WTC11 (cell line): ENCODE measurements at regions not wholly inside any gene's neighbourhood (a gene's known extent, or its start where the extent isn't known, plus 50 kb on each side); places are given as distances from the start of the nearest gene placed in this dataset.

Experiments used
- ATAC-seq: fragments of 200-7000 bp; cut with Tn5 transposase; 2 replicates; pipeline ENCODE4 v1.10.0; 2021; ENCODE audit warnings: mild to moderate bottlenecking, moderate library complexity
- CTCF ChIA-PET: fragments of 300-600 bp; sonication (Branson Sonifier 250); formaldehyde crosslinking; loops from one replicate; lab custom pipeline; 2021; ENCODE audit warnings: antibody characterized with exemption; lab: Charles Lee
- POLR2A ChIA-PET: fragments of 350-600 bp; sonication (Branson Sonifier 250); formaldehyde crosslinking; loops from one replicate; lab custom pipeline; 2021; ENCODE audit warnings: antibody characterized with exemption; lab: Charles Lee
- DNase-seq: peaks from one replicate; pipeline ENCODE4 v3.0.0; 2021; ENCODE audit warnings: low spot score
- H3K27ac Mint-ChIP-seq: 2 replicates; pipeline ENCODE4 v1.8.0; 2021; ENCODE audit warnings: mixed read lengths
- H3K27me3 Mint-ChIP-seq: 2 replicates; pipeline ENCODE4 v1.8.0; 2021; ENCODE audit warnings: low read depth, mild to moderate bottlenecking, moderate library complexity, mixed read lengths
- H3K36me3 Mint-ChIP-seq: 2 replicates; pipeline ENCODE4 v1.8.0; 2021; ENCODE audit warnings: mixed read lengths
- H3K4me1 Mint-ChIP-seq: 2 replicates; pipeline ENCODE4 v1.8.0; 2022; ENCODE audit warnings: mixed read lengths
- H3K4me3 Mint-ChIP-seq: 2 replicates; pipeline ENCODE4 v1.8.0; 2021; ENCODE audit warnings: mild to moderate bottlenecking, moderate library complexity, mixed read lengths
- H3K9me3 Mint-ChIP-seq: 2 replicates; pipeline ENCODE4 v1.8.0; 2021; ENCODE audit warnings: mixed read lengths
- AR ChIP-seq: fragments of 250-450 bp; sonication (Bioruptor Pico); IDR thresholded peaks from 2 replicates; pipeline ENCODE4 v1.9.0; 2021; ENCODE audit warnings: mild to moderate bottlenecking
- E2F1 ChIP-seq: sonication (generic); formaldehyde crosslinking; IDR thresholded peaks from 2 replicates; pipeline ENCODE4 v1.8.0; 2022; ENCODE audit warnings: mild to moderate bottlenecking, missing genetic modification reagents
- FOXJ3 ChIP-seq: sonication (generic); formaldehyde crosslinking; IDR thresholded peaks from 2 replicates; pipeline ENCODE4 v1.9.0; 2021; ENCODE audit warnings: missing genetic modification reagents, mild to moderate bottlenecking, borderline replicate concordance
- MAX ChIP-seq: sonication (generic); formaldehyde crosslinking; IDR thresholded peaks from 2 replicates; pipeline ENCODE4 v1.8.0; 2022; ENCODE audit warnings: mild to moderate bottlenecking, missing genetic modification reagents
- MYBL2 ChIP-seq: sonication (generic); formaldehyde crosslinking; IDR thresholded peaks from 2 replicates; pipeline ENCODE4 v1.8.1; 2023; ENCODE audit warnings: mild to moderate bottlenecking, moderate library complexity, missing genetic modification reagents
- NFATC4 ChIP-seq: fragments of 250-450 bp; sonication (Bioruptor Pico); IDR thresholded peaks from 2 replicates; pipeline ENCODE4 v1.9.0; 2021; ENCODE audit warnings: mild to moderate bottlenecking
- RELA ChIP-seq: sonication (generic); formaldehyde crosslinking; IDR thresholded peaks from 2 replicates; pipeline ENCODE4 v1.8.1; 2022; ENCODE audit warnings: missing genetic modification reagents, mild to moderate bottlenecking, borderline replicate concordance
- RORB ChIP-seq: fragments of 250-450 bp; sonication (Bioruptor Pico); IDR thresholded peaks from 2 replicates; pipeline ENCODE4 v1.9.0; 2021; ENCODE audit warnings: mild to moderate bottlenecking
- ZBTB21 ChIP-seq: sonication (generic); formaldehyde crosslinking; IDR thresholded peaks from 2 replicates; pipeline ENCODE4 v1.8.1; 2023; ENCODE audit warnings: mild to moderate bottlenecking, missing genetic modification reagents, borderline replicate concordance
- ZNF263 ChIP-seq: sonication (generic); formaldehyde crosslinking; IDR thresholded peaks from 2 replicates; pipeline ENCODE4 v1.8.1; 2022; ENCODE audit warnings: low read depth, mild to moderate bottlenecking, moderate library complexity, missing genetic modification reagents
- ZNF671 ChIP-seq: fragments of 250-450 bp; sonication (Bioruptor Pico); IDR thresholded peaks from 2 replicates; pipeline ENCODE4 v1.8.0; 2021; ENCODE audit warnings: mild to moderate bottlenecking
- TF ChIP-seq, protein P1 (sequence below): sonication (generic); formaldehyde crosslinking; IDR thresholded peaks from 2 replicates; pipeline ENCODE4 v1.8.0; 2023; ENCODE audit warnings: missing genetic modification reagents, mild to moderate bottlenecking, borderline replicate concordance
- TF ChIP-seq, protein P2 (sequence below): sonication (generic); formaldehyde crosslinking; IDR thresholded peaks from 2 replicates; pipeline ENCODE4 v1.8.1; 2023; ENCODE audit warnings: mild to moderate bottlenecking, missing genetic modification reagents
- TF ChIP-seq, protein P3 (sequence below): fragments of 250-450 bp; sonication (Bioruptor Pico); IDR thresholded peaks from 2 replicates; pipeline ENCODE4 v1.9.0; 2021; ENCODE audit warnings: mild to moderate bottlenecking
- TF ChIP-seq, protein P4 (sequence below): sonication (generic); formaldehyde crosslinking; IDR thresholded peaks from 2 replicates; pipeline ENCODE4 v1.8.0; 2022; ENCODE audit warnings: mild to moderate bottlenecking, missing genetic modification reagents
- TF ChIP-seq, protein P5 (sequence below): fragments of 200-600 bp; IDR thresholded peaks from 2 replicates; pipeline ENCODE4 v1.8.0; 2022; ENCODE audit warnings: antibody characterized with exemption

- TF ChIP-seq, protein P1, sequence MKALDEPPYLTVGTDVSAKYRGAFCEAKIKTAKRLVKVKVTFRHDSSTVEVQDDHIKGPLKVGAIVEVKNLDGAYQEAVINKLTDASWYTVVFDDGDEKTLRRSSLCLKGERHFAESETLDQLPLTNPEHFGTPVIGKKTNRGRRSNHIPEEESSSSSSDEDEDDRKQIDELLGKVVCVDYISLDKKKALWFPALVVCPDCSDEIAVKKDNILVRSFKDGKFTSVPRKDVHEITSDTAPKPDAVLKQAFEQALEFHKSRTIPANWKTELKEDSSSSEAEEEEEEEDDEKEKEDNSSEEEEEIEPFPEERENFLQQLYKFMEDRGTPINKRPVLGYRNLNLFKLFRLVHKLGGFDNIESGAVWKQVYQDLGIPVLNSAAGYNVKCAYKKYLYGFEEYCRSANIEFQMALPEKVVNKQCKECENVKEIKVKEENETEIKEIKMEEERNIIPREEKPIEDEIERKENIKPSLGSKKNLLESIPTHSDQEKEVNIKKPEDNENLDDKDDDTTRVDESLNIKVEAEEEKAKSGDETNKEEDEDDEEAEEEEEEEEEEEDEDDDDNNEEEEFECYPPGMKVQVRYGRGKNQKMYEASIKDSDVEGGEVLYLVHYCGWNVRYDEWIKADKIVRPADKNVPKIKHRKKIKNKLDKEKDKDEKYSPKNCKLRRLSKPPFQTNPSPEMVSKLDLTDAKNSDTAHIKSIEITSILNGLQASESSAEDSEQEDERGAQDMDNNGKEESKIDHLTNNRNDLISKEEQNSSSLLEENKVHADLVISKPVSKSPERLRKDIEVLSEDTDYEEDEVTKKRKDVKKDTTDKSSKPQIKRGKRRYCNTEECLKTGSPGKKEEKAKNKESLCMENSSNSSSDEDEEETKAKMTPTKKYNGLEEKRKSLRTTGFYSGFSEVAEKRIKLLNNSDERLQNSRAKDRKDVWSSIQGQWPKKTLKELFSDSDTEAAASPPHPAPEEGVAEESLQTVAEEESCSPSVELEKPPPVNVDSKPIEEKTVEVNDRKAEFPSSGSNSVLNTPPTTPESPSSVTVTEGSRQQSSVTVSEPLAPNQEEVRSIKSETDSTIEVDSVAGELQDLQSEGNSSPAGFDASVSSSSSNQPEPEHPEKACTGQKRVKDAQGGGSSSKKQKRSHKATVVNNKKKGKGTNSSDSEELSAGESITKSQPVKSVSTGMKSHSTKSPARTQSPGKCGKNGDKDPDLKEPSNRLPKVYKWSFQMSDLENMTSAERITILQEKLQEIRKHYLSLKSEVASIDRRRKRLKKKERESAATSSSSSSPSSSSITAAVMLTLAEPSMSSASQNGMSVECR (CRISPR knock-in tag) = no peak
- TF ChIP-seq MAX (CRISPR knock-in tag) = no peak
- no peak for TF ChIP-seq RORB (CRISPR knock-in tag)
Measured at GRCh38 chrX:92230628-92231027, 451.5 kb downstream of the PCDH11X start (continued).

GRCh38 chrX:92231391-92231790 is 452.2 kb downstream of the PCDH11X start:
- ChIA-PET POLR2A (no interaction called here), CTCF (no interaction called here)
- TF ChIP-seq NFATC4 (no peak), AR (CRISPR knock-in tag) (no peak), ZNF263 (CRISPR knock-in tag) (no peak), RORB (CRISPR knock-in tag) (no peak), ZBTB21 (CRISPR knock-in tag) (no peak), MYBL2 (no peak), FOXJ3 (no peak), RELA (CRISPR knock-in tag) (no peak), E2F1 (CRISPR knock-in tag) (no peak)
- TF ChIP-seq, protein P2, sequence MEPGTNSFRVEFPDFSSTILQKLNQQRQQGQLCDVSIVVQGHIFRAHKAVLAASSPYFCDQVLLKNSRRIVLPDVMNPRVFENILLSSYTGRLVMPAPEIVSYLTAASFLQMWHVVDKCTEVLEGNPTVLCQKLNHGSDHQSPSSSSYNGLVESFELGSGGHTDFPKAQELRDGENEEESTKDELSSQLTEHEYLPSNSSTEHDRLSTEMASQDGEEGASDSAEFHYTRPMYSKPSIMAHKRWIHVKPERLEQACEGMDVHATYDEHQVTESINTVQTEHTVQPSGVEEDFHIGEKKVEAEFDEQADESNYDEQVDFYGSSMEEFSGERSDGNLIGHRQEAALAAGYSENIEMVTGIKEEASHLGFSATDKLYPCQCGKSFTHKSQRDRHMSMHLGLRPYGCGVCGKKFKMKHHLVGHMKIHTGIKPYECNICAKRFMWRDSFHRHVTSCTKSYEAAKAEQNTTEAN (CRISPR knock-in tag) = no peak
- TF ChIP-seq, protein P3, sequence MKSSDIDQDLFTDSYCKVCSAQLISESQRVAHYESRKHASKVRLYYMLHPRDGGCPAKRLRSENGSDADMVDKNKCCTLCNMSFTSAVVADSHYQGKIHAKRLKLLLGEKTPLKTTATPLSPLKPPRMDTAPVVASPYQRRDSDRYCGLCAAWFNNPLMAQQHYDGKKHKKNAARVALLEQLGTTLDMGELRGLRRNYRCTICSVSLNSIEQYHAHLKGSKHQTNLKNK = no peak
- no peaks in the 10 kb centered on the region for H3K9me3 Mint-ChIP-seq
- DNase-seq (no peak), ATAC-seq (no peak)
- H3K4me3 Mint-ChIP-seq = no peak overlapping the region
- H3K27ac Mint-ChIP-seq = 0 out of 2 replicates have a peak overlapping the region, but pooled peaks have one; percentile 44
- peaks cover 24% of the 10 kb centered on the region for H3K4me1 Mint-ChIP-seq
- no peaks in the 10 kb centered on the region for H3K36me3 Mint-ChIP-seq
- no peaks in the 10 kb centered on the region for H3K27me3 Mint-ChIP-seq

- Mint-ChIP-seq H3K9me3 (no peaks in the 10 kb centered on the region), H3K27ac (no peak overlapping the region), H3K4me3 (no peak overlapping the region)
- TF ChIP-seq ZNF671 (CRISPR knock-in tag) (no peak), MYBL2 (no peak)
- TF ChIP-seq, protein P4, sequence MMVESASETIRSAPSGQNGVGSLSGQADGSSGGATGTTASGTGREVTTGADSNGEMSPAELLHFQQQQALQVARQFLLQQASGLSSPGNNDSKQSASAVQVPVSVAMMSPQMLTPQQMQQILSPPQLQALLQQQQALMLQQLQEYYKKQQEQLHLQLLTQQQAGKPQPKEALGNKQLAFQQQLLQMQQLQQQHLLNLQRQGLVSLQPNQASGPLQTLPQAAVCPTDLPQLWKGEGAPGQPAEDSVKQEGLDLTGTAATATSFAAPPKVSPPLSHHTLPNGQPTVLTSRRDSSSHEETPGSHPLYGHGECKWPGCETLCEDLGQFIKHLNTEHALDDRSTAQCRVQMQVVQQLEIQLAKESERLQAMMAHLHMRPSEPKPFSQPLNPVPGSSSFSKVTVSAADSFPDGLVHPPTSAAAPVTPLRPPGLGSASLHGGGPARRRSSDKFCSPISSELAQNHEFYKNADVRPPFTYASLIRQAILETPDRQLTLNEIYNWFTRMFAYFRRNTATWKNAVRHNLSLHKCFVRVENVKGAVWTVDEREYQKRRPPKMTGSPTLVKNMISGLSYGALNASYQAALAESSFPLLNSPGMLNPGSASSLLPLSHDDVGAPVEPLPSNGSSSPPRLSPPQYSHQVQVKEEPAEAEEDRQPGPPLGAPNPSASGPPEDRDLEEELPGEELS (CRISPR knock-in tag) = no peak
- TF ChIP-seq, protein P5, sequence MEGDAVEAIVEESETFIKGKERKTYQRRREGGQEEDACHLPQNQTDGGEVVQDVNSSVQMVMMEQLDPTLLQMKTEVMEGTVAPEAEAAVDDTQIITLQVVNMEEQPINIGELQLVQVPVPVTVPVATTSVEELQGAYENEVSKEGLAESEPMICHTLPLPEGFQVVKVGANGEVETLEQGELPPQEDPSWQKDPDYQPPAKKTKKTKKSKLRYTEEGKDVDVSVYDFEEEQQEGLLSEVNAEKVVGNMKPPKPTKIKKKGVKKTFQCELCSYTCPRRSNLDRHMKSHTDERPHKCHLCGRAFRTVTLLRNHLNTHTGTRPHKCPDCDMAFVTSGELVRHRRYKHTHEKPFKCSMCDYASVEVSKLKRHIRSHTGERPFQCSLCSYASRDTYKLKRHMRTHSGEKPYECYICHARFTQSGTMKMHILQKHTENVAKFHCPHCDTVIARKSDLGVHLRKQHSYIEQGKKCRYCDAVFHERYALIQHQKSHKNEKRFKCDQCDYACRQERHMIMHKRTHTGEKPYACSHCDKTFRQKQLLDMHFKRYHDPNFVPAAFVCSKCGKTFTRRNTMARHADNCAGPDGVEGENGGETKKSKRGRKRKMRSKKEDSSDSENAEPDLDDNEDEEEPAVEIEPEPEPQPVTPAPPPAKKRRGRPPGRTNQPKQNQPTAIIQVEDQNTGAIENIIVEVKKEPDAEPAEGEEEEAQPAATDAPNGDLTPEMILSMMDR = peak; percentile 44
- TF ChIP-seq, all 79 proteins: peak for 1
- ChIA-PET POLR2A (no interaction called here), CTCF (no interaction called here)
- Mint-ChIP-seq H3K4me1 (peaks cover 18% of the 10 kb centered on the region), H3K36me3 (no peaks in the 10 kb centered on the region), H3K27me3 (no peaks in the 10 kb centered on the region)
- DNase-seq (no peak), ATAC-seq (peak; percentile 53)
Measured at GRCh38 chrX:92232182-92232581, 453.0 kb downstream of the PCDH11X start.
